ENCODE measurements at regions not wholly inside any gene's neighbourhood (a gene's known extent, or its start where the extent isn't known, plus 50 kb on each side); places are given as distances from the start of the nearest gene placed in this dataset.

DNA sequence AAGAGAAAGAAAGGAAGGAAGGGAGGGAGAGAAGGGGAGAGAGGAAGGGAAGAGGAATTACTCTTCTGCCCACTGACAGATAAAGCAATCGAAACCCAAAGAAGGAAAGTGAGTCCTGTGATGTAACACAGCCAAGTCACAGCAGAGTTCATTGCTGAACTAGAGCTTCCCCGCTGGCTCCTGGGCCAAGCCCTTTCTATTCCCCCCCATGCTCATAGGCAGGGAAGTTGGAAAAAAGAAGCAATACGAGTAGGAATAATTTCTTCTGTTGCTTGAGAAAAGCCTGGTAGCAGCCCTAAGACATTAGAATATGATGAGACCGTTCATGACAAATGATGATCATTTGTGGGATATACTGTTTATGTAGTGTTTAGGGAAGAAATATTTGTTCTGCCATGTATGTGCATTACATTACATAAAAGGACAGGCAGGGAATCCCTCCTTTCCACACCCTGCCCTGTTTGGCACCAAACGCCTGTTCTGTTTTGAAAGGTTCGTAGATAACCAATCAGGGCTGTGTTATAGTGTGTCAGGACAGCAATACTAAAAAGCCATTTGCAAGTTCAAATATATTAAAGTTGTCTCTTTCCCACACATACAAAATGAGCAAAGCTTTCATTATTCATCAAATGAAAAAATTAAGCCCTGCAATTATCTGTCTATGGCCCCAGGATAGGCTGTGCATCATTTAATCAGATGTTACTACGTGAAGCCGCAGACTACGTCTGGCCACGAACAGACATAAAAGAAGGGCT lies 111.0 kb upstream of the TRPM1 start:
- TF ChIP-seq, protein P1, sequence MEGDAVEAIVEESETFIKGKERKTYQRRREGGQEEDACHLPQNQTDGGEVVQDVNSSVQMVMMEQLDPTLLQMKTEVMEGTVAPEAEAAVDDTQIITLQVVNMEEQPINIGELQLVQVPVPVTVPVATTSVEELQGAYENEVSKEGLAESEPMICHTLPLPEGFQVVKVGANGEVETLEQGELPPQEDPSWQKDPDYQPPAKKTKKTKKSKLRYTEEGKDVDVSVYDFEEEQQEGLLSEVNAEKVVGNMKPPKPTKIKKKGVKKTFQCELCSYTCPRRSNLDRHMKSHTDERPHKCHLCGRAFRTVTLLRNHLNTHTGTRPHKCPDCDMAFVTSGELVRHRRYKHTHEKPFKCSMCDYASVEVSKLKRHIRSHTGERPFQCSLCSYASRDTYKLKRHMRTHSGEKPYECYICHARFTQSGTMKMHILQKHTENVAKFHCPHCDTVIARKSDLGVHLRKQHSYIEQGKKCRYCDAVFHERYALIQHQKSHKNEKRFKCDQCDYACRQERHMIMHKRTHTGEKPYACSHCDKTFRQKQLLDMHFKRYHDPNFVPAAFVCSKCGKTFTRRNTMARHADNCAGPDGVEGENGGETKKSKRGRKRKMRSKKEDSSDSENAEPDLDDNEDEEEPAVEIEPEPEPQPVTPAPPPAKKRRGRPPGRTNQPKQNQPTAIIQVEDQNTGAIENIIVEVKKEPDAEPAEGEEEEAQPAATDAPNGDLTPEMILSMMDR (IDR thresholded peaks at IDR 0.05): no peak
- TF ChIP-seq POLR2A (IDR thresholded peaks at IDR 0.05) (no peak), POLR2AphosphoS5 (IDR thresholded peaks at IDR 0.05) (no peak)

Measured in prostate gland (tissue), 2 donors.